Nephron progenitor cell (in vitro differentiated cells): ENCODE measurements at regions not wholly inside any gene's neighbourhood (a gene's known extent, or its start where the extent isn't known, plus 50 kb on each side); places are given as distances from the start of the nearest gene placed in this dataset.

Source experiments
- DNase-seq: peaks from one replicate; pipeline ENCODE4 v3.0.0; 2021
- H3K27ac Mint-ChIP-seq: 2 replicates; pipeline ENCODE4 v1.8.0; 2021; ENCODE audit warnings: mild to moderate bottlenecking, moderate library complexity, mixed read lengths
- H3K27me3 Mint-ChIP-seq: 2 replicates; pipeline ENCODE4 v1.8.0; 2021; ENCODE audit warnings: mild to moderate bottlenecking, low read depth, mixed read lengths; ENCODE audit not compliant: poor library complexity
- H3K36me3 Mint-ChIP-seq: 2 replicates; pipeline ENCODE4 v1.8.0; 2021; ENCODE audit warnings: low read depth, mixed read lengths
- H3K4me1 Mint-ChIP-seq: 2 replicates; pipeline ENCODE4 v1.8.0; 2021; ENCODE audit warnings: mixed read lengths
- H3K4me3 Mint-ChIP-seq: 2 replicates; pipeline ENCODE4 v1.8.0; 2021; ENCODE audit warnings: mild to moderate bottlenecking, moderate library complexity, mixed read lengths
- H3K9me3 Mint-ChIP-seq: 2 replicates; pipeline ENCODE4 v1.8.0; 2021; ENCODE audit warnings: mild to moderate bottlenecking, moderate library complexity, mixed read lengths
- TF ChIP-seq, protein P1 (sequence below): fragments of 200-600 bp; sonication (generic); IDR thresholded peaks from 2 replicates; pipeline ENCODE4 v1.5.0; 2021; ENCODE audit warnings: antibody characterized with exemption

DNA sequence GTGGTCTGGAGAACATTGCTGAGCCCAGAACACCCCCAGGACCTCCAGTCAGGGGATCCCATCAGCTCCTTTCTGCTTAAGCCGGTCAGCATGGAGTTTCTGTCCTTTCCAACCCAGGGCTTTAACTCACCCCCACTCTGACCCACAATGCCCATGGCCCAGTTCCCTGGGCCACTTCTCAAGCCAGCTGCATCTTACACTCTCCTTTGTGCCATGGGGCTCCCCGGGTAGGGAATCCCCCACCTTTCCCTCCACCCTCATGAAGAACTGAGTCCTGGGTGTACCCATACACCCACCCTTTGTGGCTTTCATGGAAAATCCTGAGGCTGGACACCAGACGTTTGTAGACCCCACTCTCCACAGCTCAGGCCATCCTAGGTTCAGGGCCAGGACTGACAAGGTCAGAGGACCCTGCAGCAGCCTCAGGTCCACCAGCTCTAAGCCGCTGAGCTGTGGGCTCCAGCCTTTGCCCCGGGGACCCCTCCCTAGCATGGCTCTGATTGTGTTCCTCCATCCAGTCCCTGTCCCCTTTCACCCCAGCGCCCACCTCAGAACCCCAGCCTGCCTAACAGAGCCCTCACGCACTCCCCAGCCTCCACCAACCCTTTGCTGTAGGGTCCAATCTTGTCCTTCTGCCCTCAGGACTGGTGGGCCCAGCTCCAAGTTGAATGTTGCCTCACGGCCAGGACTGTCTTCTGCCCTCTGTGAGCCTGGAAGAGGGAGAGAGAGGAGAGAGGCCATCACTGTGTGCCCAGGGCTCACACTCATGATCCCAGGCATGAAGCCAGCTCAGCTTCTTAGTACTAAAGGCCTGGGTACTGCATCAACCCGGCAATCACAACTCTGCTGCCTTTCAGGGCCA lies 394.8 kb downstream of the MATN1 start:
- DNase-seq: no peak
- peak overlapping the region; percentile 25 for H3K27ac Mint-ChIP-seq
- H3K36me3 Mint-ChIP-seq: no peaks in the 10 kb centered on the region
- no peaks in the 10 kb centered on the region for H3K9me3 Mint-ChIP-seq
- peaks cover 9% of the 10 kb centered on the region for H3K4me1 Mint-ChIP-seq
- H3K4me3 Mint-ChIP-seq: no peak overlapping the region
- TF ChIP-seq, protein P1, sequence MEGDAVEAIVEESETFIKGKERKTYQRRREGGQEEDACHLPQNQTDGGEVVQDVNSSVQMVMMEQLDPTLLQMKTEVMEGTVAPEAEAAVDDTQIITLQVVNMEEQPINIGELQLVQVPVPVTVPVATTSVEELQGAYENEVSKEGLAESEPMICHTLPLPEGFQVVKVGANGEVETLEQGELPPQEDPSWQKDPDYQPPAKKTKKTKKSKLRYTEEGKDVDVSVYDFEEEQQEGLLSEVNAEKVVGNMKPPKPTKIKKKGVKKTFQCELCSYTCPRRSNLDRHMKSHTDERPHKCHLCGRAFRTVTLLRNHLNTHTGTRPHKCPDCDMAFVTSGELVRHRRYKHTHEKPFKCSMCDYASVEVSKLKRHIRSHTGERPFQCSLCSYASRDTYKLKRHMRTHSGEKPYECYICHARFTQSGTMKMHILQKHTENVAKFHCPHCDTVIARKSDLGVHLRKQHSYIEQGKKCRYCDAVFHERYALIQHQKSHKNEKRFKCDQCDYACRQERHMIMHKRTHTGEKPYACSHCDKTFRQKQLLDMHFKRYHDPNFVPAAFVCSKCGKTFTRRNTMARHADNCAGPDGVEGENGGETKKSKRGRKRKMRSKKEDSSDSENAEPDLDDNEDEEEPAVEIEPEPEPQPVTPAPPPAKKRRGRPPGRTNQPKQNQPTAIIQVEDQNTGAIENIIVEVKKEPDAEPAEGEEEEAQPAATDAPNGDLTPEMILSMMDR: no peak
- peaks cover 20% of the 10 kb centered on the region for H3K27me3 Mint-ChIP-seq

DNA sequence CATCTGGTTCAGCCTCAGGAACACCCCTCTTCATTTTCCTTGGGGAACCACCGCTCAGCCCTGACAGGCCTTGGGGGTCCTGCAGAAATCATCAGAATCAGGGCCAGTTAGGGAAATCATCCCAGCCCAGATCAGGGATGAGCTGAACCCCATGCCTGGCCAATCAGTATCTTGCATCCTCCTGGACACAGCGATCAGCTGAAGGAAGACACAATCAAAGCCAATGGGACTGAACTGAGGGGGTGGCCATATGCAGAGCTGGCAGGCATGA lies 395.4 kb downstream of the MATN1 start:
- no peaks in the 10 kb centered on the region for H3K36me3 Mint-ChIP-seq
- no peak overlapping the region for H3K27ac Mint-ChIP-seq
- no peak for DNase-seq
- TF ChIP-seq, protein P1: no peak
- H3K4me3 Mint-ChIP-seq: no peak overlapping the region
- H3K9me3 Mint-ChIP-seq: no peaks in the 10 kb centered on the region
- peaks cover 18% of the 10 kb centered on the region for H3K27me3 Mint-ChIP-seq
- H3K4me1 Mint-ChIP-seq: peaks cover 9% of the 10 kb centered on the region

DNA sequence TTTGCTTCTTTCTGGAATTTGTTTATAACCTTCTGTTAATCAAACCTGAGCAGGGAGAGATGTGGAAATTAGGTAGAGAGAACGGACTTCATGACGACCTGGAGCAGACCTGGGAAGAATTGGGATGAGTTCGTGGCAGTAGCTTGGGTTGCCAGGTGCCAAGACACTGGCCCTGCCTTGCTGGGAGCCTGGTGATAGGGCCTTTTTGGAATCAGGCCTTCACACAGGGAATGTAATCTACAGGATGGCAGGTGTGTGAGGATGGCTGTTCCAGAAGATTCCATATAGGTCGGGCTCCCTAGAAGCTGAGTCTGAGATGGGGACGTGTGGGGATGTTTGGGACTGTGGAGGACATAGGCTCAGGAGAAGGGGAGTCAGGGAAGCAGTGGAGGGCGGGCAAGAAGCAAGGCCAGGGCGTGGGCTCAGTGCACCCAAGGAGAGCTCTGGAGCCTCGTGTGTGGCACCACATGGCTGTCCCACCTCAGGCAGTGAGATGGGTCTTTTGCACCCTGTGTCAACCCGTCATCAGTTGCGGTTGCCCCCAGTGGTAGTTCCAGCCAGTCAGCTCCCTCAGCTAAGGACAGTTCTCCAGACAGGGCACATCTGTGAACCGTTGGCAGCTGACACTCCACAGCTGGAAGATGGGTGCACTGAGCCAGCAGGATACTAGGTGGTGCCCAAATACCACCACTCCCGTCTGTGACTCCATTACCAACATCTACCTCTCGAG lies 395.9 kb downstream of the MATN1 start:
- Mint-ChIP-seq H3K9me3 (no peaks in the 10 kb centered on the region), H3K4me3 (no peak overlapping the region), H3K36me3 (no peaks in the 10 kb centered on the region), H3K27me3 (peaks cover 18% of the 10 kb centered on the region), H3K4me1 (peaks cover 11% of the 10 kb centered on the region), H3K27ac (no peak overlapping the region)
- DNase-seq: no peak
- TF ChIP-seq, protein P1: no peak

DNA sequence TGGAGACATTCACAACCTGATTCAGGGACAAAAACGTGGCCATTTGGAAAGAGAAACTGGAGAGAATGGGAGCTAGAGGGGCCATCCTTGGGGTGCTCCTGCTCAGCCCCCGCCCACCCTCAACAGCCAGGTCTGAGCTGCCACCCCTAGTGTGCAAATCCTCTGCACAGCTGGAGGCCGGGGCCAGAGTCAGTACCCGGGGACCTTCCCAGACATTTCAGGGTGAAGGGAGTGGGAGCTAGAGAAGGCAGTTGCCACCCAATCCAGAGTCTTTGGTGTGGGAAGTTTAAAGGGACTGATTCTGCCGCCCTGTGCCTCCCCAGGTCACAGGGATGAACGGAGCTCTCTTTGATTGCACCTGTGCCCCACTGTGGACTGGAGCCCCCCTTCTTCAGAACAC lies 397.4 kb downstream of the MATN1 start:
- no peaks in the 10 kb centered on the region for H3K9me3 Mint-ChIP-seq
- no peak overlapping the region for H3K27ac Mint-ChIP-seq
- H3K36me3 Mint-ChIP-seq: no peaks in the 10 kb centered on the region
- TF ChIP-seq, protein P1: no peak
- H3K27me3 Mint-ChIP-seq: peaks cover 18% of the 10 kb centered on the region
- H3K4me3 Mint-ChIP-seq: no peak overlapping the region
- H3K4me1 Mint-ChIP-seq: peaks cover 18% of the 10 kb centered on the region
- DNase-seq: no peak

DNA sequence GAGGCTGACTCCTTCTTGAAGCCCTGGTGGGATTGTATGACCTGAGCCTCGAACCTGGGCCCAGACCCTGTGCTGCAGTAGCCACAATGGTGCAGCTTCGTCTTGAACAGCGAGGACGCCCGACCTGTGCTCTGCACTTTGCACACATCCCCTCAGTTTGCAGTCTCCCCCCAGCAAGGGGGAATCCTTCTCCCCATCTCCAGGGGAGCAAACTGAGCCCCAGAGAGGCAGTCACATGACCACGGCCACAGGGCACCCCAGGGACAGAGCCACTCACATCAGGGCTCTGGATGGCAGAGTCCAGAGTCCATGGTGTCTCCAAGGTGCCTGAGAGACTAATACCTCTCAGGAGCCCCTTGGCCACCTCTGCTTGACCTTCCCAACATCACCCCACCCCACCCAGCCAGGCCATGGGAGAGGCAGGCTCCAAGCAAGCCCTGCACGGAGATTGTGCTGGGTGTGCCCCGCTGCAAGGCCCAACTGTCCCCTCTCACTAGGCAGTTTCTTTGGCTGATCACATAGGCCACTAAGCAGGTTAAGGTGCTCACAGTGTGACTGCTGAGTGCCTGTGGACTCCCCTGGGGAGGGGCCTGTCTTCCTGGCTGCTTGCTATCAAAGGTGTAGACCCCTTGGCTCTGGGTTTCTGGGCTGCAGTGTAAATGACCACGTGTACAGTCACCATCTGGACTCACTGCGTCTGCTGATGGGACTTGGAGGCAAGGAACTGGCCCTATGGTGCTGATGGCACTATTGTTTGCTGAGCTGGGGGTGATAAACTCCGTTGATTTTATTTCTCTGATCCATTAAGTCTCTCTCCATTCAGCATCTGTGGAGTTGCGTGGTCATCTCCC lies 398.1 kb downstream of the MATN1 start:
- DNase-seq: no peak
- TF ChIP-seq, protein P1: no peak
- Mint-ChIP-seq H3K9me3 (no peaks in the 10 kb centered on the region), H3K4me1 (peaks cover 25% of the 10 kb centered on the region), H3K27me3 (peaks cover 18% of the 10 kb centered on the region), H3K36me3 (no peaks in the 10 kb centered on the region), H3K4me3 (no peak overlapping the region), H3K27ac (no peak overlapping the region)
